Stimulated activated naive B cell treated with anti-CD40 and anti-IgM and Interleukin-4, amounts not matched to agents 10 μg/mL and 1 μg/mL and 100 μg/mL, for 72 hours (primary cell): ENCODE measurements at regions not wholly inside any gene's neighbourhood (a gene's known extent, or its start where the extent isn't known, plus 50 kb on each side); places are given as distances from the start of the nearest gene placed in this dataset.
A peak's percentile ranks its signal among the peaks of the same experiment; 100 is the strongest.
"Not testable (repeated sequence)": the region's sequence is repeated elsewhere in the genome, so short reads cannot be mapped to it uniquely, and the experiment has no call there.

ENCODE experiments used
- ATAC-seq, 2 donors: fragments of 150-1000 bp; cut with Tn5 transposase; replicated peaks; 2 replicates each; pipeline ENCODE4 v1.10.0; 2021; ENCODE audit warnings: moderate library complexity in 1 of 2
- DNase-seq: peaks from one replicate; pipeline ENCODE4 v3.0.0; 2021
- H3K27ac Mint-ChIP-seq: one replicate; pipeline ENCODE4 v1.8.0; 2022; ENCODE audit warnings: mild to moderate bottlenecking, mixed read lengths
- H3K27me3 Mint-ChIP-seq, 2 donors: one replicate each; pipeline ENCODE4 v1.8.0; 2022; ENCODE audit warnings: mixed read lengths in 2 of 2
- H3K36me3 Mint-ChIP-seq, 2 donors: one replicate each; pipeline ENCODE4 v1.8.0; 2022; ENCODE audit warnings: mixed read lengths in 2 of 2, mild to moderate bottlenecking in 1 of 2
- H3K4me1 Mint-ChIP-seq, 2 donors: one replicate each; pipeline ENCODE4 v1.8.0; 2022; ENCODE audit warnings: mixed read lengths in 2 of 2, mild to moderate bottlenecking in 1 of 2
- H3K4me3 Mint-ChIP-seq, 2 donors: one replicate each; pipeline ENCODE4 v1.8.0; 2022; ENCODE audit warnings: mild to moderate bottlenecking in 2 of 2, mixed read lengths in 2 of 2, moderate library complexity in 1 of 2
- H3K9me3 Mint-ChIP-seq, 2 donors: one replicate each; pipeline ENCODE4 v1.8.0; 2022; ENCODE audit warnings: mixed read lengths in 2 of 2, mild to moderate bottlenecking in 1 of 2

- Mint-ChIP-seq H3K27ac (no peak overlapping the region), H3K27me3 (peaks cover 32 to 43% of the 10 kb centered on the region in 2 donors), H3K9me3 (peaks cover 0 to 4% of the 10 kb centered on the region in 2 donors), H3K4me3 (no peak overlapping the region), H3K4me1 (no peaks in the 10 kb centered on the region), H3K36me3 (no peaks in the 10 kb centered on the region)
- DNase-seq = no peak
- ATAC-seq = no peak
These were observed 102.9 kb upstream of the ZNF184 start for GRCh38 chr6:27575594-27576361.

- Mint-ChIP-seq H3K27ac (no peak overlapping the region), H3K4me1 (peaks cover 5 to 6% of the 10 kb centered on the region in 2 donors), H3K27me3 (peaks cover 40 to 58% of the 10 kb centered on the region in 2 donors), H3K4me3 (no peak overlapping the region), H3K9me3 (peaks cover 0 to 11% of the 10 kb centered on the region in 2 donors), H3K36me3 (no peaks in the 10 kb centered on the region)
- DNase-seq (no peak), ATAC-seq (no peak)
These were observed 95.5 kb upstream of the ZNF184 start for GRCh38 chr6:27568226-27568897.

DNA sequence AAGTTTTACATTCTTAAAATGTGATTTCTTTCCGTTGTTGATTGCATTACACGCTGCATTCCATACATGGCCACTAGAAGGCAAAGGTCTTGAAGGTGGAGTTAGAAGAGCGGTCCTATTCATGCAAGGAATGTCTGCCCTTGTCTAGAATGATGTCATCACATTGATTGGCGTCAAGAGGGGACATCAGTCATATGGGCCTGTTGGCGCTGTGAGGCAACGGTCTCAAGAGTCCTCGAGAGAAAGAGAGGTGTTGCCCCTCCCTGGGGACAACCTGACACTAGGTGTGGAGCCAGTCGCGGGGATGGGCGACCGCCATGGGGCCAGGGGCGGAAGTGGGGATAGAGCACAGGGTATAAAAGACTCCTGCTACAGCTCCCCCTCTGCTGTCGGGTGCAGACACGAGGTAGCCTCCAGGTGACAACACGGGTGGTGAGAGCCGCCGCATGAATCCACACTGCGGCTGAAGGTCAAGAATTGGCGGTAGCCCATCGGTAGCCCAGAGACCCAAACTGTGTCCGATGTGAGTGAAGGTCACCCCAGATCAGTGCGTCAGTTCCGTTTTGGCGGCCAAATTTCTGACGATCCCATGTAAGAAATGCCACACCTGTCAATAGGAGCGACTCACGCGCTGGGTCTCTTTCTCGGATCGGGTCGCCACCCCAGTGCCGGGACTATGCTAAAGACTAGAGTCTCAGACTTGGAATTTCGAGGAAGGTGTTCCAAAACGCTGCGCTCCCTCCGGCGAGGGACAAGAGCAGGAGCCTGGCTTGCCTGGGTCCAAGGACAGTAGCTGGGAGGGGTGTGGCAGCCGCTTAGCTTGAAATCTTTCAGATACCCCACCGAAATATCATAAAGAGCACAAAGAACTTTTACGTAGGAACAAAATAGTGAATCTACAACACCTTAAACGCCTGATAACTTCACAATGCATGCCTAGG lies 93.2 kb upstream of the ZNF184 start:
- Mint-ChIP-seq H3K27me3 (peaks cover 55 to 66% of the 10 kb centered on the region in 2 donors), H3K36me3 (no peaks in the 10 kb centered on the region)

DNA sequence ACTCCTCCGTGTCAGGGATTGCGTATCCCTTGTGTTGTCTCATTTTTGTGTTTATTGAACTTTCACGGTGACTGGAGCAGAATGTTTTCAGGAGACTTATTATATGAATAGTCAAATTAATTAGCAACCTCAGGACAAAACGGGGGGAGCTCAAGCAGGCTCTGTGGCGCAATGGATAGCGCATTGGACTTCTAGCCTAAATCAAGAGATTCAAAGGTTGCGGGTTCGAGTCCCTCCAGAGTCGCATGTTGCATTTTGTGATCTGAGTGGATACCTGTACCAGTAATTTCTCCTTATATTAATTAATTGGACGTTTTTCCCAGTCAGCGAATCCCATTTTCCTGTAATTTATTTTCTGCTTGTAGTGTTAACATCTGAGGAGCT lies 89.1 kb upstream of the ZNF184 start:
- no peak for ATAC-seq
- H3K27ac Mint-ChIP-seq = no peak overlapping the region
- peaks cover 81 to 86% of the 10 kb centered on the region in 2 donors for H3K27me3 Mint-ChIP-seq
- peaks cover 10 to 11% of the 10 kb centered on the region in 2 donors for H3K4me1 Mint-ChIP-seq
- no peak for DNase-seq
- peaks cover 0 to 2% of the 10 kb centered on the region in 2 donors for H3K36me3 Mint-ChIP-seq
- peaks cover 3 to 11% of the 10 kb centered on the region in 2 donors for H3K9me3 Mint-ChIP-seq
- no peak overlapping the region for H3K4me3 Mint-ChIP-seq

More for the DNA sequence above, 93.2 kb upstream of the ZNF184 start:
- DNase-seq (no peak), ATAC-seq (no peak)
- peaks cover 5 to 6% of the 10 kb centered on the region in 2 donors for H3K4me1 Mint-ChIP-seq
- peak overlapping the region in 1 of 2 donors; percentile 17 for H3K4me3 Mint-ChIP-seq
- peaks cover 3 to 9% of the 10 kb centered on the region in 2 donors for H3K9me3 Mint-ChIP-seq
- H3K27ac Mint-ChIP-seq = peak overlapping the region; percentile 79

DNA sequence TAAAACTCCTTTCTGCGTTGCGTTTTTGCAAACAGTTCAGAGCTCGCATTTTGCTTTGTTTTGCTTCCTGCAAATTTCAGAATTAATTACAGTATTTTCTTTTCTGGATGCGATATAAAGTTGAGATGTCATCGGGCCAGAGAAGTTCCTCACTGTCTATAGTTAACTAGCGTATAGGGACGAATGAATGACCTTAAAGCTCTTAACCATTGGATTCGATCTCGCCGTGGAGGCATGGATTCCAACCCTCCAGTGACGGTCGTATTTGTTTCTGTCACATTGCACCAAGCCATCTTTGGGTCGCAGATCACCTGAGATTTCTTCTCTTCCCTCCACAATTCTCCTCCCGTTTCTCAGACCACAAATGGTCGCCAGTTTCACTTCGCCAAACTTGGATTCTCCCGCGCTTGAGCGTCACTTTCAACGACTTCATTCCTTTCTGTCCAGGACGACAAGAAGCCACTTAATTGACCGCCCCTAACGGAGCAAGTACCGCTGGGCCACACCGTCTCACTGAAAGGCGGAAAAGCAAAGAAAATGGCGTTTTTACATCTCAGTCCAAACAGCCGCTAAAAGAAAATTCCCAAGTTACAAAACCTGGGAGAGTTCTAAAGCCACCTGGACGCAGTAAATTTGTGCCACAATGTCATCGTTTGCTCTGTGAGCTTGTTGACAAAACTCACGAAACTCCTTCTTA lies 85.3 kb upstream of the ZNF184 start:
- Mint-ChIP-seq H3K27ac (no peak overlapping the region), H3K27me3 (peaks cover 70 to 82% of the 10 kb centered on the region in 2 donors), H3K36me3 (peaks cover 0 to 2% of the 10 kb centered on the region in 2 donors), H3K4me3 (no peak overlapping the region), H3K4me1 (peaks cover 6% of the 10 kb centered on the region in 2 donors), H3K9me3 (peaks cover 3 to 8% of the 10 kb centered on the region in 2 donors)
- no peak for ATAC-seq
- DNase-seq = no peak

DNA sequence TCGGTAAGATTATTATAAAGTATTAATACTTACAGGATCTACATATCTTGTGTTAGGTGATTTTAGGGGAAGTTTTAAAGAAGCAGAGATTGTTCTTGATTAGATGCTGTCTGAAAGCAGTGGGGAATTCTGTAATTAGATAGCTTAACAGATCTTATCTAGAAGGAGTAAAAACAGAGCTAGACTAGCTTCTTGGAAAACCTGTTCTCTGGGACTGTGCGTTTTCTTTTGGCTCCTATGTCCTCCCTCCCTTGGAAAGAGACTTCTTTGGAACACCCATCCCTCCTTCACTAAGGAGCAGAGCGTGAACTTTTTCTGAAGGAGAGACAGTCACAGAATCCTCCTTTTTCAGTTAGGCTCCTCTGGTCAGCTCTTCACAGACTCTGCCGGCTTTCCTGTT lies 83.5 kb upstream of the ZNF184 start:
- H3K9me3 Mint-ChIP-seq = peaks cover 6 to 11% of the 10 kb centered on the region in 2 donors
- no peak overlapping the region for H3K4me3 Mint-ChIP-seq

GRCh38 chr6:27553123-27553904 lies 80.4 kb upstream of the ZNF184 start:
- Mint-ChIP-seq H3K27me3 (peaks cover 60 to 79% of the 10 kb centered on the region in 2 donors), H3K9me3 (peaks cover 4 to 10% of the 10 kb centered on the region in 2 donors), H3K36me3 (peaks cover 0 to 1% of the 10 kb centered on the region in 2 donors), H3K4me1 (peaks cover 4 to 5% of the 10 kb centered on the region in 2 donors), H3K27ac (peak overlapping the region; percentile 56), H3K4me3 (peak overlapping the region; percentile 7 to 70)
- no peak for DNase-seq
- ATAC-seq = peak in 1 of 2 donors; percentile 51

More for the DNA sequence above, 83.5 kb upstream of the ZNF184 start:
- Mint-ChIP-seq H3K4me1 (peaks cover 6 to 7% of the 10 kb centered on the region in 2 donors), H3K27me3 (peaks cover 66 to 89% of the 10 kb centered on the region in 2 donors), H3K27ac (no peak overlapping the region), H3K36me3 (peaks cover 0 to 2% of the 10 kb centered on the region in 2 donors)
- ATAC-seq (no peak), DNase-seq (no peak)

GRCh38 chr6:27551607-27552006 lies 78.7 kb upstream of the ZNF184 start:
- Mint-ChIP-seq H3K4me1 (peaks cover 0 to 3% of the 10 kb centered on the region in 2 donors), H3K9me3 (peaks cover 8 to 16% of the 10 kb centered on the region in 2 donors), H3K36me3 (peaks cover 4% of the 10 kb centered on the region in 2 donors), H3K4me3 (no peak overlapping the region), H3K27ac (no peak overlapping the region), H3K27me3 (peaks cover 59 to 78% of the 10 kb centered on the region in 2 donors)
- ATAC-seq (no peak), DNase-seq (no peak)

- ATAC-seq (no peak), DNase-seq (no peak)
- Mint-ChIP-seq H3K36me3 (peaks cover 4% of the 10 kb centered on the region in 2 donors), H3K27ac (no peak overlapping the region), H3K4me3 (no peak overlapping the region), H3K27me3 (peaks cover 59 to 78% of the 10 kb centered on the region in 2 donors), H3K9me3 (peaks cover 8 to 19% of the 10 kb centered on the region in 2 donors), H3K4me1 (peaks cover 0 to 3% of the 10 kb centered on the region in 2 donors)
These were observed 77.8 kb upstream of the ZNF184 start for GRCh38 chr6:27550692-27551091.

GRCh38 chr6:27549241-27549598 lies 76.3 kb upstream of the ZNF184 start:
- not testable (repeated sequence) for DNase-seq, H3K36me3 Mint-ChIP-seq, H3K27ac Mint-ChIP-seq, ATAC-seq, H3K4me3 Mint-ChIP-seq
- peaks cover 10% of the 10 kb centered on the region in 2 donors for H3K4me1 Mint-ChIP-seq
- H3K27me3 Mint-ChIP-seq = peaks cover 73 to 85% of the 10 kb centered on the region in 2 donors
- peaks cover 15 to 23% of the 10 kb centered on the region in 2 donors for H3K9me3 Mint-ChIP-seq

DNA sequence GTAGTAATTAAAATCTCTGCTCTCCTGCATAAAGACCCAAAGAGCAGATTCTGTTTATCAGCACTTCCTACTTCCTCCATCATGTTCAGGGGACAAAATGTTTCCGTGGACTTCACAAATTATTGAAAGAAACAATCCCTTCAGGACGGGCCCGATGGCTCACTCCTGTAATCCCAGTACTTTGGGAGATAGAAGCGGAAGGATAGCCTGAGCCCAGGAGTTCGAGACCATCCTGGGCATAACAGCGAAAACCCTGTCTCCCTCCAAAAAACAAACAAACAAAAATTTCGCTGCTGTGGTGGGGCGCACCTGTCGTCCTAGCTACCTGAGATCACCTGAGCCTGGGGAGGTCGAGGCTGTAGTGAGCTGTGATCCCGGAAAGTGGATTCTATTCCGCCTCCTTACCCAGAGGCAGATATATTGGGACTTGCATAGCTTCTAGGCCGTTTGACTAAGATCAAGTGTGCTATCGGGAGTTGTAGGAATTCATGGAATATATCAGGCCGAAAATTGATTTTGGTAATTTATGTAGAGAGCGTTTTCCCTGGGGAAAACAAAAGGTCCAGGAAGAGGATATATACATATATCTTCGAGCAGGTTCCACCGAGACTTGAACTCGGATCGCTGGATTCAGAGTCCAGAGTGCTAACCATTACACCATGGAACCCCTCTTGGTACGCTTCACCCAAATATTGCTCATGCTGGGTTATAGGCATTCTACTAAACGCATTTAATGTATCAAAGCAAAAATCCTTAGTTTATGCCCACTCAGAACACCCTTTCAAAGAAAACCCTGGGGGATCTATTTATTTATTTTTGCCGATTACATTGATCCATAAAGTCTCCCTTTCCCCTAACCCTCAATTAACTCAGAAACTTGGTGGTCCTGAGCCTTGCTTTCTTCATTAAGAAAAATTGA lies 74.5 kb upstream of the ZNF184 start:
- DNase-seq = no peak
- H3K27ac Mint-ChIP-seq = no peak overlapping the region
- peaks cover 4 to 6% of the 10 kb centered on the region in 2 donors for H3K36me3 Mint-ChIP-seq
- H3K4me1 Mint-ChIP-seq = peaks cover 8 to 10% of the 10 kb centered on the region in 2 donors
- H3K9me3 Mint-ChIP-seq = peaks cover 19% of the 10 kb centered on the region in 2 donors
- H3K27me3 Mint-ChIP-seq = peaks cover 69 to 78% of the 10 kb centered on the region in 2 donors
- H3K4me3 Mint-ChIP-seq = no peak overlapping the region
- peak in 1 of 2 donors; percentile 42 for ATAC-seq

DNA sequence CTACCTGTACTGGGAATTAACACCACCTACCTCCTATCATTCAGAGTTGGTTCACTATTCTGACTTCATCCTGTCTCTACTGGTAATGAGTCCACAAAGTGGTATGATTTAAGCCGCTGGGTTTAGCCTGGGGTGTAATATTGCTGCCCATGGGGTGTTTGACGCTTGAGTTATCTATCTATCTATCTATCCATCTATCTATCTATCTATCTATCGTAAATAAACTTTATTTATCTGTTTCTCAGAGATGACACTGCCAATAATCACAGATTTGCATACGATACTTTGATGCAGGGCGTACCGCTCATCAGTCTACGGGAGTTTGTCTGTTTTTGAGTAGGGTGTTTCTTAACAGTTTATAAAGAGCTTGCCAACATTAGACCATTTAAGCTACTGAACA lies 73.6 kb upstream of the ZNF184 start:
- Mint-ChIP-seq H3K4me3 (no peak overlapping the region), H3K27me3 (peaks cover 74 to 78% of the 10 kb centered on the region in 2 donors), H3K9me3 (peaks cover 16 to 19% of the 10 kb centered on the region in 2 donors), H3K36me3 (peaks cover 4 to 6% of the 10 kb centered on the region in 2 donors), H3K27ac (no peak overlapping the region), H3K4me1 (peaks cover 8 to 10% of the 10 kb centered on the region in 2 donors)
- DNase-seq = no peak
- ATAC-seq = no peak
